ENCODE measurements at regions not wholly inside any gene's neighbourhood (a gene's known extent, or its start where the extent isn't known, plus 50 kb on each side); places are given as distances from the start of the nearest gene placed in this dataset.

- in situ Hi-C loops (cut with HindIII; ENCODE audit: low pct_ligation_motif_present, low pct_unique_long_range_greater_than_20kb, low sequenced_read_pairs), result no loop called here
- no peak for DNase-seq
Measured at GRCh38 chr9:13651969-13652663, 372.6 kb upstream of the MPDZ start.

GRCh38 chr9:13651526-13651925, 372.0 kb upstream of the MPDZ start:
- no peak for DNase-seq
- in situ Hi-C loops (cut with HindIII; ENCODE audit: low pct_ligation_motif_present, low pct_unique_long_range_greater_than_20kb, low sequenced_read_pairs), result no loop called here

- in situ Hi-C loops (cut with HindIII; ENCODE audit: low pct_ligation_motif_present, low pct_unique_long_range_greater_than_20kb, low sequenced_read_pairs), result no loop called here
- DNase-seq, result no peak
Measured at GRCh38 chr9:13648676-13649075, 369.2 kb upstream of the MPDZ start.

GRCh38 chr9:13648068-13648467, 368.6 kb upstream of the MPDZ start:
- in situ Hi-C loops (cut with HindIII; ENCODE audit: low pct_ligation_motif_present, low pct_unique_long_range_greater_than_20kb, low sequenced_read_pairs), result no loop called here
- DNase-seq, result no peak

GRCh38 chr9:13646500-13647021, 367.1 kb upstream of the MPDZ start:
- in situ Hi-C loops (cut with HindIII; ENCODE audit: low pct_ligation_motif_present, low pct_unique_long_range_greater_than_20kb, low sequenced_read_pairs), result no loop called here
- no peak for DNase-seq

- DNase-seq, result no peak
- in situ Hi-C loops (cut with HindIII; ENCODE audit: low pct_ligation_motif_present, low pct_unique_long_range_greater_than_20kb, low sequenced_read_pairs), result no loop called here
Measured at GRCh38 chr9:13645557-13645956, 366.1 kb upstream of the MPDZ start.

GRCh38 chr9:13644675-13645074, 365.2 kb upstream of the MPDZ start:
- no peak for DNase-seq
- in situ Hi-C loops (cut with HindIII; ENCODE audit: low pct_ligation_motif_present, low pct_unique_long_range_greater_than_20kb, low sequenced_read_pairs), result no loop called here

- no peak for DNase-seq
- in situ Hi-C loops (cut with HindIII; ENCODE audit: low pct_ligation_motif_present, low pct_unique_long_range_greater_than_20kb, low sequenced_read_pairs), result no loop called here
Measured at GRCh38 chr9:13642646-13643045, 363.2 kb upstream of the MPDZ start.

- no peak for DNase-seq
- in situ Hi-C loops (cut with HindIII; ENCODE audit: low pct_ligation_motif_present, low pct_unique_long_range_greater_than_20kb, low sequenced_read_pairs), result no loop called here
Measured at GRCh38 chr9:13629067-13629466, 349.6 kb upstream of the MPDZ start.

GRCh38 chr9:13628526-13628925, 349.0 kb upstream of the MPDZ start:
- no peak for DNase-seq
- in situ Hi-C loops (cut with HindIII; ENCODE audit: low pct_ligation_motif_present, low pct_unique_long_range_greater_than_20kb, low sequenced_read_pairs), result no loop called here

GRCh38 chr9:13627502-13627901, 348.0 kb upstream of the MPDZ start:
- in situ Hi-C loops (cut with HindIII; ENCODE audit: low pct_ligation_motif_present, low pct_unique_long_range_greater_than_20kb, low sequenced_read_pairs), result no loop called here
- no peak for DNase-seq

- in situ Hi-C loops (cut with HindIII; ENCODE audit: low pct_ligation_motif_present, low pct_unique_long_range_greater_than_20kb, low sequenced_read_pairs), result no loop called here
- DNase-seq, result no peak
Measured at GRCh38 chr9:13627071-13627470, 347.6 kb upstream of the MPDZ start.

GRCh38 chr9:13626601-13627000, 347.1 kb upstream of the MPDZ start:
- no peak for DNase-seq
- in situ Hi-C loops (cut with HindIII; ENCODE audit: low pct_ligation_motif_present, low pct_unique_long_range_greater_than_20kb, low sequenced_read_pairs), result no loop called here

- in situ Hi-C loops (cut with HindIII; ENCODE audit: low pct_ligation_motif_present, low pct_unique_long_range_greater_than_20kb, low sequenced_read_pairs), result no loop called here
- no peak for DNase-seq
Measured at GRCh38 chr9:13621872-13622564, 342.5 kb upstream of the MPDZ start.

- DNase-seq, result no peak
- in situ Hi-C loops (cut with HindIII; ENCODE audit: low pct_ligation_motif_present, low pct_unique_long_range_greater_than_20kb, low sequenced_read_pairs), result no loop called here
Measured at GRCh38 chr9:13616491-13617035, 337.1 kb upstream of the MPDZ start.

- no peak for DNase-seq
- in situ Hi-C loops (cut with HindIII; ENCODE audit: low pct_ligation_motif_present, low pct_unique_long_range_greater_than_20kb, low sequenced_read_pairs), result no loop called here
Measured at GRCh38 chr9:13615660-13616490, 336.4 kb upstream of the MPDZ start.

- DNase-seq, result no peak
- in situ Hi-C loops (cut with HindIII; ENCODE audit: low pct_ligation_motif_present, low pct_unique_long_range_greater_than_20kb, low sequenced_read_pairs), result no loop called here
Measured at GRCh38 chr9:13614060-13614459, 334.6 kb upstream of the MPDZ start.

GRCh38 chr9:13613296-13613695, 333.8 kb upstream of the MPDZ start:
- no peak for DNase-seq
- in situ Hi-C loops (cut with HindIII; ENCODE audit: low pct_ligation_motif_present, low pct_unique_long_range_greater_than_20kb, low sequenced_read_pairs), result no loop called here

- DNase-seq, result no peak
- in situ Hi-C loops (cut with HindIII; ENCODE audit: low pct_ligation_motif_present, low pct_unique_long_range_greater_than_20kb, low sequenced_read_pairs), result no loop called here
Measured at GRCh38 chr9:13608451-13608850, 329.0 kb upstream of the MPDZ start.

Data from ACHN (cell line).